SK-N-SH treated with all-trans-retinoic acid at 6 μM for 48 hours (cell line): ENCODE measurements at regions not wholly inside any gene's neighbourhood (a gene's known extent, or its start where the extent isn't known, plus 50 kb on each side); places are given as distances from the start of the nearest gene placed in this dataset.

Source experiments
- ARNTL ChIP-seq: fragments of 450-650 bp; formaldehyde crosslinking; IDR thresholded peaks from 2 replicates; pipeline ENCODE4 v1.5.0; 2020; ENCODE audit warnings: low read depth, mild to moderate bottlenecking, moderate library complexity, borderline replicate concordance
- CSDC2 ChIP-seq: fragments of 250-450 bp; sonication (Bioruptor Pico); IDR thresholded peaks from 2 replicates; pipeline ENCODE4 v1.5.0; 2020; ENCODE audit warnings: mild to moderate bottlenecking, moderate library complexity
- ESRRG ChIP-seq: fragments of 250-450 bp; sonication (Bioruptor Pico); IDR thresholded peaks from 2 replicates; pipeline ENCODE4 v1.6.1; 2021; ENCODE audit warnings: mild to moderate bottlenecking
- GLIS3 ChIP-seq: fragments of 250-450 bp; sonication (Bioruptor Pico); IDR thresholded peaks from 2 replicates; pipeline ENCODE4 v1.5.0; 2020; ENCODE audit warnings: mild to moderate bottlenecking, moderate library complexity
- OSR1 ChIP-seq: fragments of 250-450 bp; sonication (Bioruptor Pico); IDR thresholded peaks from 2 replicates; pipeline ENCODE4 v1.8.0; 2022; ENCODE audit warnings: moderate library complexity, mild to moderate bottlenecking, inconsistent platforms
- TCF4 ChIP-seq: fragments of 250-450 bp; sonication (Bioruptor Pico); IDR thresholded peaks from 2 replicates; pipeline ENCODE4 v1.8.0; 2021; ENCODE audit warnings: mild to moderate bottlenecking, moderate library complexity, borderline replicate concordance
- ZC3H10 ChIP-seq: fragments of 250-450 bp; sonication (Bioruptor Pico); IDR thresholded peaks from 2 replicates; pipeline ENCODE4 v1.5.1; 2021; ENCODE audit warnings: mild to moderate bottlenecking, moderate library complexity
- ZFP3 ChIP-seq: fragments of 250-450 bp; sonication (Bioruptor Pico); IDR thresholded peaks from 2 replicates; pipeline ENCODE4 v1.5.0; 2020; ENCODE audit warnings: mild to moderate bottlenecking, moderate library complexity
- ZFP30 ChIP-seq: fragments of 450-650 bp; formaldehyde crosslinking; IDR thresholded peaks from 2 replicates; pipeline ENCODE4 v1.5.0; 2022; ENCODE audit warnings: mild to moderate bottlenecking, moderate library complexity
- TF ChIP-seq, protein P1 (sequence below): fragments of 250-450 bp; sonication (Bioruptor Pico); IDR thresholded peaks from 2 replicates; pipeline ENCODE4 v1.5.1; 2020; ENCODE audit warnings: low read depth, mild to moderate bottlenecking, moderate library complexity
- TF ChIP-seq, protein P2 (sequence below): fragments of 250-450 bp; sonication (Bioruptor Pico); IDR thresholded peaks from 2 replicates; pipeline ENCODE4 v1.8.0; 2020; ENCODE audit warnings: mild to moderate bottlenecking, moderate library complexity, borderline replicate concordance
- TF ChIP-seq, protein P3 (sequence below): fragments of 250-450 bp; sonication (Bioruptor Pico); IDR thresholded peaks from 2 replicates; pipeline ENCODE4 v1.5.1; 2021; ENCODE audit warnings: mild to moderate bottlenecking, moderate library complexity

DNA sequence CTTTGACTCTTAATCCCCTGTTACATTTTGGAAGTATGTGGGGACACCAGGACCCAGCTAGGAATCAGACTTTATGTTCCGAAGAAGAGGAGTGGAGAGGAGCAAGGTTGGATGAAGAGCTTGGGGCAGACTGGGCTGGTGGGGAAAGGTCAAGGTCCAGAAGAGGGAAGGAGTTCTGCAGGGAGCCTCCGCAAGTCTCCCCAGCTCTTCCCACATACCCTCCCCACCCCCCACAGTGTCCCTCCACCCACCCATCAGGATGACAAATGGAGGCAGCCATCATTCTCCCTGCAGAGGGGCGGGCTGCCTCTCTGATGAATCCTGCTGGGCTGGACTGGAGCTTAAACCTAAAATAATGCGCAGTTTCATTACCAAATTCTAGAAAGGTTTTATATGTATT is 77.2 kb downstream of the ACKR3 start:
- TF ChIP-seq ZC3H10 (CRISPR knock-in tag): no peak
- TF ChIP-seq ESRRG (CRISPR knock-in tag): no peak
- no peak for TF ChIP-seq CSDC2 (CRISPR knock-in tag)
- TF ChIP-seq ZFP3 (CRISPR knock-in tag): no peak
- TF ChIP-seq, protein P1, sequence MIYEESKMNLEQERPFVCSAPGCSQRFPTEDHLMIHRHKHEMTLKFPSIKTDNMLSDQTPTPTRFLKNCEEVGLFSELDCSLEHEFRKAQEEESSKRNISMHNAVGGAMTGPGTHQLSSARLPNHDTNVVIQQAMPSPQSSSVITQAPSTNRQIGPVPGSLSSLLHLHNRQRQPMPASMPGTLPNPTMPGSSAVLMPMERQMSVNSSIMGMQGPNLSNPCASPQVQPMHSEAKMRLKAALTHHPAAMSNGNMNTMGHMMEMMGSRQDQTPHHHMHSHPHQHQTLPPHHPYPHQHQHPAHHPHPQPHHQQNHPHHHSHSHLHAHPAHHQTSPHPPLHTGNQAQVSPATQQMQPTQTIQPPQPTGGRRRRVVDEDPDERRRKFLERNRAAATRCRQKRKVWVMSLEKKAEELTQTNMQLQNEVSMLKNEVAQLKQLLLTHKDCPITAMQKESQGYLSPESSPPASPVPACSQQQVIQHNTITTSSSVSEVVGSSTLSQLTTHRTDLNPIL: no peak
- TF ChIP-seq ZFP30 (CRISPR knock-in tag): no peak
- TF ChIP-seq, protein P2, sequence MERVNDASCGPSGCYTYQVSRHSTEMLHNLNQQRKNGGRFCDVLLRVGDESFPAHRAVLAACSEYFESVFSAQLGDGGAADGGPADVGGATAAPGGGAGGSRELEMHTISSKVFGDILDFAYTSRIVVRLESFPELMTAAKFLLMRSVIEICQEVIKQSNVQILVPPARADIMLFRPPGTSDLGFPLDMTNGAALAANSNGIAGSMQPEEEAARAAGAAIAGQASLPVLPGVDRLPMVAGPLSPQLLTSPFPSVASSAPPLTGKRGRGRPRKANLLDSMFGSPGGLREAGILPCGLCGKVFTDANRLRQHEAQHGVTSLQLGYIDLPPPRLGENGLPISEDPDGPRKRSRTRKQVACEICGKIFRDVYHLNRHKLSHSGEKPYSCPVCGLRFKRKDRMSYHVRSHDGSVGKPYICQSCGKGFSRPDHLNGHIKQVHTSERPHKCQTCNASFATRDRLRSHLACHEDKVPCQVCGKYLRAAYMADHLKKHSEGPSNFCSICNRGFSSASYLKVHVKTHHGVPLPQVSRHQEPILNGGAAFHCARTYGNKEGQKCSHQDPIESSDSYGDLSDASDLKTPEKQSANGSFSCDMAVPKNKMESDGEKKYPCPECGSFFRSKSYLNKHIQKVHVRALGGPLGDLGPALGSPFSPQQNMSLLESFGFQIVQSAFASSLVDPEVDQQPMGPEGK (CRISPR knock-in tag): no peak
- TF ChIP-seq ARNTL (CRISPR knock-in tag): no peak
- TF ChIP-seq OSR1: no peak
- TF ChIP-seq, protein P3, sequence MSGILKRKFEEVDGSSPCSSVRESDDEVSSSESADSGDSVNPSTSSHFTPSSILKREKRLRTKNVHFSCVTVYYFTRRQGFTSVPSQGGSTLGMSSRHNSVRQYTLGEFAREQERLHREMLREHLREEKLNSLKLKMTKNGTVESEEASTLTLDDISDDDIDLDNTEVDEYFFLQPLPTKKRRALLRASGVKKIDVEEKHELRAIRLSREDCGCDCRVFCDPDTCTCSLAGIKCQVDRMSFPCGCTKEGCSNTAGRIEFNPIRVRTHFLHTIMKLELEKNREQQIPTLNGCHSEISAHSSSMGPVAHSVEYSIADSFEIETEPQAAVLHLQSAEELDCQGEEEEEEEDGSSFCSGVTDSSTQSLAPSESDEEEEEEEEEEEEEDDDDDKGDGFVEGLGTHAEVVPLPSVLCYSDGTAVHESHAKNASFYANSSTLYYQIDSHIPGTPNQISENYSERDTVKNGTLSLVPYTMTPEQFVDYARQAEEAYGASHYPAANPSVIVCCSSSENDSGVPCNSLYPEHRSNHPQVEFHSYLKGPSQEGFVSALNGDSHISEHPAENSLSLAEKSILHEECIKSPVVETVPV (CRISPR knock-in tag): no peak
- TF ChIP-seq TCF4: no peak
- TF ChIP-seq GLIS3 (CRISPR knock-in tag): no peak
